T-helper 9 cell (primary cell): ENCODE measurements at regions not wholly inside any gene's neighbourhood (a gene's known extent, or its start where the extent isn't known, plus 50 kb on each side); places are given as distances from the start of the nearest gene placed in this dataset.
"Not testable (repeated sequence)": the region's sequence is repeated elsewhere in the genome, so short reads cannot be mapped to it uniquely, and the experiment has no call there.

Experiments used
- DNase-seq: peaks from one replicate; pipeline ENCODE4 v3.0.0-alpha.2; 2020

DNA sequence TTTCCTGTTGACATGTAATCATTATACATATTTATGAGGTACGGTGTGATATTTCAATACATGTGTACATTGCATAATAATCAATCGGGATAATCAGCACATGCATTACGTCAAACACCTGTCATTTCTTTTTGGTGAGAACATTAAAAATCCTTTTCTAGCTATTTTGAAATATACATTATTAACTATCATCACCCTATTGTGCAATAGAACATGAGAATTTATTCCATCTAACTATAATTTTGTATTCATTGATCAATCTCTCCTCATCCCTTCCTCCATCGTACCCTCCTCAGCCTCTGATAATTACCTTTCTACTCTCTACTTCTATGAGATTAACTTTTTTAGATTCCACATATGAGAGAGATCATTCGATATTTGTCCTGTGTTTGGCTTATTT lies 170.9 kb upstream of the GHR start:
- DNase-seq, result no peak

DNA sequence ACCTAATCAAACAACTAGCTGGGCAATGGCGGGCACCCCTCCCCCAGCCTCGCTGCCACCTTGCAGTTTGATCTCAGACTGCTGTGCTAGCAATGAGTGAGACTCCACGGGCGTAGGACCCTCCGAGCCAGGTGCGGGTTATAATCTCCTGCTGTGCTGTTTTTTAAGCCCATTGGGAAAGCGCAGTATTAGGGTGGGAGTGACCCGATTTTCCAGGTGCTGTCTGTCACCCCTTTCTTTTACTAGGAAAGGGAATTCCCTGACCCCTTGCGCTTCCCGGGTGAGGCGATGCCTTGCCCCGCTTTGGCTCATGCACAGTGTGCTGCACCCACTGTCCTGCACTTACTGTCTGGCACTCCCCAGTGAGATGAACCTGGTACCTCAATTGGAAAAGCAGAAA lies 163.3 kb upstream of the GHR start:
- DNase-seq, result not testable (repeated sequence)

DNA sequence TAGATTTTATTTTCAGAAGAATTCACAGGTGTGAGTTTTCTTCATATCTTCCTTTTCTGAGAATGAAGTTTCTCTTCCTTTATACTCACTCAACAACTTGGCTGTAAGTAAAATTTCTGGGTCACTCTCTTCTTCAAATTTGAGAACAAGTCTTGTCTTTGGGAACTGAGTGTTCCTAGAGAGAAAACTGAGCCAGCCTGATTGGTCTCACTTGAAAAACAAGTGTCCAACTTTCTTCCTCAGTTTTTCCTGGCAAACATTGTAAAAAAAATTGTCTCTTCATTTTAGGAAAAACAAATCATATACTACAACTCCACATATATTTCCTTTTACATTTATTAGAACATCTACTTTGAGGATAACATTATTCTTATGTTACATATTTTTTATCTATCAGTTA lies 156.1 kb upstream of the GHR start:
- no peak for DNase-seq

DNA sequence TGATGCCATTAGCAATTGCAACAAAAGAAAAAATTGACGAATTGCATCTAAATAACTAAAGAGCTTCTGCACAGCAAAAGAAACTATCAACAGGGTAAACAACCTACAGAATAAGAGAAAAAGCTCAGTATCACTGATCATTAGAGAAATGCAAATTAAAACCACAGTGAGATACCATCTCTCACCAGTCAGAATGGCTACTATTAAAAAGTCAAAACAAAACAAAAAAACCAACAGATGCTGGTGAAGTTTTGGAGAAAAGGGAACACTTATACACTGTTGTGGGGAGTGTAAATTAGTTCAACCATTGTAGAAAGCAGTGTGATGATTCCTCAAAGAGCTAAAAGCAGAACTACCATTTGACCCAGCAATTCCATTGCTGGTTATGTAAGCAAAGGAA lies 155.1 kb upstream of the GHR start:
- not testable (repeated sequence) for DNase-seq

DNA sequence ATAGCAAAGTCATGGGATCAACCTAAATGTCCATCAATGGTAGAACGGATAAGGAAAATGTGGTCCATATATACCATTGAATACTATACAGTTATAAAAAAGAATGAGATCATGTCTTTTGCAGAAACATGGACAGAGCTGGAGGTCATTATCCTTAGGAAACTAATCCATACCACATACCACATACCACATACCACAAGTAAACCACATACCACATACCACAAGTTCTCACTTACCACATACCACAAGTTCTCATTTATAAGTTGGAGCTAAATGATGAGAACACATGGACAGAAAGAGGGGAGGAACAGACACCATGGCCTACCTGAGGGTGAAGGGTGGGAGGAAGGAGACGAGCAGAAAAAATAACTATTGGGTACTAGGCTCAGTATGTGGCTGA lies 154.6 kb upstream of the GHR start:
- DNase-seq, result no peak

DNA sequence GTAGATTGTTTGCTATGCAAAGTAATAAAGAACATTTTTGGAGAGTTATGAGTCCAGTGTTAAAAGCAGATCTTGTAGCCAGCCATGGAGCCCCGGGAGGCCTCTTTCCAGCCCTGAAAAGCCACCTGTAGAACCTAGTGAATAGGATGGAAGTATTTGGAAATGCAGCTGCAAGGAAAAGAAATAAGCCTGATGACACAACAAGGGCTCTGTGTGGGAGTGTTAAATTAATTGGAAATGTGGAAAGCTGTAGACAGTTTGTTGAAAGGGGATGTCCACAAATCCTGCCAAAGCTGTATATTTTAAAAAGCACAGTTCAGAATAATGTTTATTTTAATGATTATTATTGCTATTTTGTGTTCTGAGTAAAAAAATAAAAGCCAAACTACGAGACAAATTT lies 152.5 kb upstream of the GHR start:
- DNase-seq, result no peak

DNA sequence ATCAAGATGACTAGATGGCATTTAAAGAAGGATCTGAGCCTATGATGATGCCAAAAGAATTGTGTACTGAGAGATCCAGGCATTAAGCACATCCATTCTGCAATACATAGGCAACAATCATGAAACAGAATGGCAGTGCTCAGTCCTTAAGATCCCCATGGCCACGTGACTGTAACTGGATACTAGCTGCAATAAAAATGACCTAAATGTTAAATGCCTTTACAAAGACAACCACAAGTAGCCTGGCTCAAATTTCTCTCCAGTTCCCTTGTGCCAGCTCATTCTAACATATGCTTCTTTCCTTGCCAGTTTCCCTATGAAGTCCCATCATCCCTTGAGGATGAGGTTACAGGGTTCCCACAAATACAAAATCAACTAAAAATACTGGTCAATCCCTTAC lies 148.3 kb upstream of the GHR start:
- no peak for DNase-seq

DNA sequence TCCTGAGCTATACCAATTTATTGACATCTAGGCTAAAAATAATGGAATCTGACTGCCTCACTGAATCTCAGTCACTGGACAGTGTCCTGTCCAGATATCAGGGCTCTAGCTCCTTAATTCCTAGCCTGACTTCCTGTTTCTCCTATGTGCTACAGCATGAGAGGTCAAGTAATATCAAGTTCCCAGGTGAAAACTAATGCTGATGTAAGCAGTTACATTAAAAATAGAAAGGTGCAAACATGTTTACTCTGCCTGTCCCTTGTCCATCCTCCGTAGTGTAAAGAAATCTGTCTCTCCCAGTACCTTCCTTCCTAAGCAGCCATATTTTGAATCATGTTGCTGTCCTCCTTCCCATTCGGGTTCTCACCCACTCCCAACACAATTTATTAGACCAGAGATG lies 145.9 kb upstream of the GHR start:
- DNase-seq, result no peak

DNA sequence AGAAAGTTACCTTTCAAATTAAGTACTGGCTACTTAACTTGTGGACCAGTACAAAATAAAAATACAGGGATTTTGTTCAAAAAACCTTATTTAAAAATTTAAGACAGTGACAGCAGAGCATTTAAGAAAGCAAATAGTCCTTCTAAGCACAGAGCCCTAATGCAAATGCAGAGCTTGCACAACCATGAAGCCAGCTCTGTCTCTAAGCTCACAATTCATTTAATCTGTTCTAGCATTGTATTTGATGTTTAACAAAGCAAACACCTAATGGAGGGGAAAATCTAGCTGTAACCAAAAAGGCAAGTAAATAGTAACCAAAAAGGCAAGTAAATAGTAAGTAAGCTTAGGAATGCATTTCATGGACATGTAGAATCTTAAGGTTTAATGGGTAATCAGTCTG lies 138.7 kb upstream of the GHR start:
- no peak for DNase-seq

DNA sequence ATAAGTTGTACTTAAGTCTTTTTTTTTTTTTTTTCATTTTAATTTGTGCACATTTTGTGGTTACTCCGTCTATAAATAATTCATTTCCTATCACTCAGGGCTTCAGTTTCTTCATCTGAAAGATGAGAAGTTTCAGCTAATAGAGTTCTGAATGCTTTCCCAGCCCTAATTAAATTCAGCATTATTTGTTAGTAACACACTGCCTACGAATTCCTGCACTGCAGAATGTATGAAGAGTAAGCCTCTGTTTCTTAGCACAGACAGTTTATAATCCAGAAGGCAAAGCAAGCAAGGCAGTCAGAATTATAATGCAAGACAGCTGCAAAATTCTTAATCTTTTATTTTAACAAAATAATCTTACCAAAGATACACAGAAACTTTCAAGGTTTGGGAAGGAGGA lies 138.0 kb upstream of the GHR start:
- no peak for DNase-seq

DNA sequence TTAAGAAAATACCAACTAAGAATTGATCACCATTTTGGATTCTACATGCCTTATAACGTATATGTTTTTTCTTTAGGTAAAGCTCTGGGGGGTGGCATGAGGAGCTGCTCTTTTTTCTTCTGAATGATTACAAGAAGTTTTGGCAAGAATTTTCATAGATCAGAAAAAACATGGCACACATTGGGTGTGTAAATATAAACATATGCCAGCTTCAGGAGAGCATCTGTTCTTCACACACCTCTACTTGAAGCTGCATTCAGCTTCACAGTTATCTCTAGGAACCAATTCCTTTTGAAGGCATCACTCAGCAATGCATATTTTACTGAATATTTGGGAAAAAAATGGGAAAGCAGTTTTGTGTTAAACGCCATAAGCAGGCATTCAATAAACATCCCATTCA lies 122.7 kb upstream of the GHR start:
- no peak for DNase-seq

DNA sequence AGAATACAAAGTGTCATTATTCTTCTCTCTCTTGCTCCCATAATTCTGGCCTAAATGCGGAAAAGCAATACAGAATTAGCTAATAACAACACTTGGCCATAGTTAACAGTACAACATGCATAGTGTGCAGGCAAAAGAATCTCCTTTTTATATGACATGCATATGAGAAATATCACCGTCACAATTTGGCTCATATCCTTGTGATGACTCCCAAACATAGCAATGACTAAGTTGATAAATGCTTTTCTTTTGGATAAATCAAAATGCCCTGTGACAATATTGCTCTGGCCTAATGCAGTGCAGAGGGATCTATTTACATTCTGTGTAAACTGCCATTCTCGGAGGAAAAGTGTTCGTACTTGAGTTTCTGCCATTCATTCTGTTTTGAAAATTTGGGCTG lies 121.9 kb upstream of the GHR start:
- no peak for DNase-seq

DNA sequence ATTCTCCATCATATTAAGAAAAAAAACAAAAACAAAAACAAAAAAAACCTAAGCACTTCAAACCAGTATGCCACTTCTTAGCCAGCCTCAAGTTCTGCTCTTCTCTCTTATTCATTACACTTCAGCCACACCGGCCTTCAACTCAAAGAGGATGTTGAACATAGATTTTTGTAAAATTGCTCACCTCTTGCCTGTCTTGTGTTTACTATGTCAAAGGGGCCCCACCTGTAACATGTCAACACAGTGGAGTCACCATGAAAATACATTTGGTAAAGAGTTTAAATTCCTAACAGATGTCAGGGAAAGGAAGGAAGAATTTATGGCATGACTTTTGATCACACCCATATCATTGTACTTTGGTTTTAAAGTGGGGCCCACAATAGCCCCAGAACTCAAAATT lies 121.1 kb upstream of the GHR start:
- DNase-seq, result no peak

DNA sequence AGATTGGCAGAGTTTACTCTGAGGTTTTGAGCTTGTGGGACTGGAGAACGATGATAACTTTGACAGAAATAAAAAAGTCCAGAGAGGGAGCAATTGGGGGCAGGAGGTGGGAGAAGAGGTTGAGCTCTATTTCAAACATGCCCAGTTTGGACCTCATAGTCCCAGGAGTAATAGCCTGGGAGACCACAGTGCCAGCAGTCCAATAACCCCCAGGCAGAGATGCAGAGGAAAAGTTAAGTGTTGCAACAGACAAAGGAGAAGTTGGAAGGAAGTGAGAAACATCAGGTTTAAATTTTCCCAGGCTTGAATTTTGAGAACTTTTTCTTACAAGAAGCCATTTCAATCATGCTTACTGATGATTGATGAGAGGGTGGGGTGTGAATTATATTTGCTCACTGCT lies 117.0 kb upstream of the GHR start:
- no peak for DNase-seq

DNA sequence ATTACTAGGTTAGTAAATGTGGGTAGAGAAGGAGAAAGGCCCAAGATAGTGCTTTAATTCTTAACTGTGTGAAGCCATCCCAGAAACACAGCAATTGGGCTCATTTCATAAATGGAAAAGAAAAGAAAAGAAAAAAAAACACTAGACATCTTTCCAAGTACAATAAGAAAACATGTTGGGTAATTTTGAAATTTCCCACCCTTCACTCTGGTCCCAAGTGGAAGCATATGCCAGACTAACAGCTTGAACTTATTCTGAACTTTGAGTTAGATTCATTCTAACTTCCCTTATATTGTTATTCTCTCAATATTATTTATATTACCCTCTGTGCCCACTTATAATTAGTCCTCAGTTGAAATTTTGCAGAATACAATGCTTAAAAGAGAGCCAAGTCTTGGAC lies 113.4 kb upstream of the GHR start:
- no peak for DNase-seq

DNA sequence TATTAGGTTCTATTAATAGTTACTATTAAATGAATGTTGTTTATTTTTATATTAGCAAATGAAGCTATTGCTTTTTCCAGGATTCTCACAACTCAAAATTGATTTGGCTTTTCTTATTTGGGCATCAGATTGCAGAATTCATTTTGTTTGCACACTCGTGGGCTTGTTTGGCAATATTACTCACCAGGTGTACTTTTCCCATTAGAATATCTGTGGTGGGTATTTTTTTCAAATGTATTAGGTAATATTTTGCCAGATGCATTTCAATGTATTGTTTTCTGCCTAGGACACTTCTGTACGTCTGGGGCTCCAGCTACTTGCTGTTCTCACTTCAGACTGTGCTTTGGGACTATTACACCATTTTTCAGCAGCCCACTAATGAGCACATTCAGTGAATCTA lies 108.0 kb upstream of the GHR start:
- DNase-seq, result no peak

DNA sequence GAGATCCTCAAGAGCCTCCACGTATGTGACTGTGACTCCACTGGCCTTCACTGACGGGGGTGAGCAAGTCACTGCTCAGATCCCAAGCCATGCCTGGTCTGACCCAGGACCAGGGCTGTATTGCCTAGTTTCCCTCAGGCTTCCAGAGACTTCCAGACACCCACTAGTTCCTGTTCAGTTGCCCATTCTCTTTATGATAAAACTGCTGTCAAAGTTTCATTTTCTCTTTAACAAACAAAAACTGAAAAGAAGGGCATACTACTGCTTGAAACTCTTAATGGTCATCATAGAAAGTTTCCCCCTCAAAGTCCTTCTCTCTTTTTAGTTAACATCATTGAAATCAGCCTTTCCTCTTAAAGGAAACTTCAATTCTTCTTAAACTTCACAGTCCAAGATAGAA lies 105.7 kb upstream of the GHR start:
- no peak for DNase-seq

DNA sequence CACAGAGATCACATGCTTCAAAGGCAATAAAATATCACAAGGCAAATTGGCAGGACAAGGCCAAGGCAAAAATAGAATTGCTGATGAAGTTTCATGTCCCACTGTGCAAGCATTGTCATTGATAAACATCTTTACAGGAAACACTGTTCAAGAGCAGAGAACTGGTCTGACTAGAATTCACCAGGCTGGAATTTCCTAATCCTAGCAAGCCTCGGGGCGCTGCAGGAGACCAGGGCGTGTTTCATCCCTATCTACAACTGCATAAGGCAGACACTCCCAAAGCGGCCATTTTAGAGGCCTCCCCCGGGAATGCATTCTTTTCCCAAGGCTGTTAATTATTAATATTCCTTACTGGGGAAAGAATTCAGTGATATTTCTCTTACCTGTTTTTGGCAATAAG lies 103.7 kb upstream of the GHR start:
- not testable (repeated sequence) for DNase-seq

DNA sequence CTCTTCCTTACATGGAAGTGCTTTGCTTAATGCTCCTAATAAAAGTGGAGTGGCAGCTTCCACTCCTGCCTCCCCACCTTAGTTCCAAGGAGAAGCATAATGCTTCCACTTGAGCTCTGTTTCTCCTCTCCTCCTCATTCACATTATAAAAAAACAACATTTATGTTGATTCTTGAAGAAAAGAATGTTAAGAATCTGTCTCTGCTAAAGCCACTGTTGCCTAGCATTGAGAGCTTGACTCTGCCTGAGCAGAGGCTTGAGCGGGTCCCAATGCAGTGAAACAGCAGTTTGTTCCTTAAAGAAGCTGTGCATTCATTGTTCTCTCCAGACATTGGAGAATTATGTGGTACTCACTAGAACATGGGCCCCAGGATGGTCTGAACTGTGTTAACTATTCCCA lies 101.5 kb upstream of the GHR start:
- no peak for DNase-seq

DNA sequence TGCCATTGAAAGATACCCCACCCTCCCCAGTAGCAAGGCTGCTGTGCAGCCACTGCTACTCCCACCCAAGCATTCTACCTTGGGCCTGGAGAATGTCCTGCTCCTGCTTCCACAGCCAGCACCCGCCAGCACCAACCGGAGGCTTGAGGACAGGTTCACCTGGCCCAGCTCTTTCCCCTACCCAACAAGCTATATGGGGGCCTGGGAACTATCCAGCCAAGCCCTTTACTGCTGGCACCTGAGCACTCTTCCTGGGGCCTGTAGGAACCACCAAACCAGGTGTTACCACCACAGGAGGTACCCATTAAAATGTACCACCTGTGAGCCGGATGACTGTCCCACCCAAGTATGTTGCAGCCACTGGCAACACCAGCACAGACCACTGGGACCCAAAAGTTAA lies 86.1 kb upstream of the GHR start:
- DNase-seq, result no peak

DNA sequence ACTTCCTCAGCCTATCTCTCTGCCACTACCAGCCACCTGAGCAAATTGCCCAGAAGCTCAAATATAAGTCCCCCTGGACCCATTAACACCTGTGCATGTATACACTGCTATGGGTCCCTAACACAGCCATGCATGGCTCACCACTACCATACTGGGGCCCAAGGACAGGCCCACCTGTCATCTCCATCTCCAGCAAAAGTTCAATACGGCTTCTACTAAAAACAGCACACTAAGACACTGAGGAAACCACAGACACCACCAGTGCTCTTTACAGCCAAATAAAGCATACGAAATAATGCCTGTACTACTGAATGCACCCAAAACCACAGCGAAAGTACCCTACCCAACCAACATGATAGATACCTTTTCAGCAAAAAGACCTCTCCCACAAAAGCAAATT lies 85.6 kb upstream of the GHR start:
- DNase-seq, result no peak

DNA sequence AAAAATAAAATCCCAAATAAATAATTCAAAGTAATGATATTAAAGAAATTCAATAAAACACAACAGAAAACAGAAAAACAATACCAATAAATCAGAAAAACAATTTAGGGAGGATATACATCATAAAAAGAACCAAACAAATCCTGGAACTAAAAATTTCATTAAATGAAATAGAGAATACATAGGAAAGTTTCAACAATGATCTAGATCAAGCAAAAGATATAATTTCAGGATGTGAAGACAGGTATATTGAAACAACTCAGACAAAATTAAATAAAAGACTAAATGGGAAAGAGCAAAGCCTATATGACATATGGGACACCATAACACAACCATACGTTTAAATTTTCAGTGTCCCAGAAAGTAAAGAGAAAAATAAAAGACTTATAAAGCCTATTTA lies 85.1 kb upstream of the GHR start:
- DNase-seq, result no peak

DNA sequence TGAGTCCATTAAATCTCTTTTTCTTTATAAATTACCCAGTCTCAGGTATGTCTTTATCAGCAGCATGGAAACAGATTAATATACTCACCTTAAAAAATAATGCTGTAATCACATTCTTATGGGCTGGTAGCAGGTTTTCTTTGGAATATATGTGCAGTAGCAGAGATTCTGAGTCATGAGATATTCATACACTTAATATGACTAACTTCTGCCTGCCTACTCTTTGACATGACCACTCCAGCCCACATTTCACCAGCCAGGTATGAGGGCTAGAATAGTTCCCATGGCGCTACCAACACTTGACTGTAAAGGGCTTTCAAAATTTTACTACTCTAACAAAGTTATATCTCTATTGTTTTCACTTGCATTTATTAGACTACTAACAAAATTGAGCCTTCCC lies 74.1 kb upstream of the GHR start:
- DNase-seq, result no peak

DNA sequence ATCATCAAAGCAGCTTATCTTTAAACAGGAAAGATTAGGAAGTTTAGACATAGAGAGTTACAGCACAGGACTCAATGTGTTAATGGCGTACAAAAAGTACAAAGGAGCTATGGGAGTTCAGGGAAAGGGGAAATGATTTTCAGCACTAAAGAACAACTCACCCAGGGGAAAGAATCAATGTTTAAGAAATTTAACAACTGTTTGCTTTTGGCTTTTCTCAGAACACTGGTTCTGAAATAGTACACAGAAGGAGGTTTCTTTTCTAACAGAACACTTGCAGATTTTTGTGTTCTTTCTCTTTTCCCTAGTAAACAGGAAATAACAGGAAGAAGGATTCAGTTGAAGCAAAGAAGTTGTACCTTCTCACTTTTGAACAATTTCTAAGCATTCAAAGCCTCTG lies 71.3 kb upstream of the GHR start:
- no peak for DNase-seq

DNA sequence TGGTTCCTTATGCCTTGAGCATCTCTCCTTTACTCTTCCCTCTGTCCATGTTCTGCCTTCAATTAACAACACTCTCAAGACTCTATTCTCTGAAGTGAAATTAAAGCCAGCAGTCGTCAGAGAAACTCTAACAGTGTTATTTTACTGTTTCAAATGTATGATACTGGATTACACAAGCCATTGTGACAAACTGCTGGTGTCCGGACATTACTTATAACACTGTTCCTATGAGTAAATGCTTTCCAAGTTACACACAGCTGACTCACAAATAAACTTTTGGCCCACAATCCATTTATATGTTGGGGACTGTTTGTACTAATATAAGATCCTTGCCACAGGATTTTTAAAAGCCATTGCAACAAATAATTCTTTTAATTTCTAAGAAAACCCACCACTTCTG lies 63.2 kb upstream of the GHR start:
- DNase-seq, result no peak

DNA sequence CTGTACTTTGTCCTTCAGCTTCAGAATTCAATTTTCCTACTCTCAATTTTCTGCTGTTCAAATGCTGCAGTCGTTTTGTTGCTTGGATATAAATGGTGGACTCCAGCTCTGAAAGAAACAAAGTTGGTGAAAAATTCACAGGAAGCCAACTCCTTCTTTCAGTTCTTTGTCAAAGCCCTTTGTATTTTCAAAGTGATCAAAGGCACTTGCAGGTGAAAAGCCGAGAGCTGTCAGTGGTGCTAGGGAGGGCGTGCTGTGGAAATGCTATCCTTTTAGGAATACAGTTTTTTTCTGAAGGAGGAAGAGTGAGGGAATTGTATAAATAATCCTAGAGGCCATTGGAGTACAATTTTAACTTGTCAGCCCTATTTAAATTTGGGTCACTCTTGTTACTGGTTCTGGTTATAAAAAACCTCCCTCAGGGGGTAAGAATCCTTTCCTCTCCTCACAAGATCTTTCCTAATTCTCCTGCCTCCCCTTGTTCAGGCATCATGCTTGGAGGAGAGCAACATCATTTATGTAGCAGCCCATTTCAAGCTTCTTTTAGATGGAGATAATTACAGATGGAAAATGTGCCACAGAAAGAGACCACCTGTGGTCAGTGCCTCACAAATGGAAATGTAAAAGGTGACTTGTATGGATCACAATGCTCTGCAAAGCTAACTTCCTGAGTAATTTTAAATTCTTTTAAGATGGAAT lies 62.5 kb upstream of the GHR start:
- DNase-seq, result no peak
